ENCODE measurements at regions not wholly inside any gene's neighbourhood (a gene's known extent, or its start where the extent isn't known, plus 50 kb on each side); places are given as distances from the start of the nearest gene placed in this dataset.

DNA sequence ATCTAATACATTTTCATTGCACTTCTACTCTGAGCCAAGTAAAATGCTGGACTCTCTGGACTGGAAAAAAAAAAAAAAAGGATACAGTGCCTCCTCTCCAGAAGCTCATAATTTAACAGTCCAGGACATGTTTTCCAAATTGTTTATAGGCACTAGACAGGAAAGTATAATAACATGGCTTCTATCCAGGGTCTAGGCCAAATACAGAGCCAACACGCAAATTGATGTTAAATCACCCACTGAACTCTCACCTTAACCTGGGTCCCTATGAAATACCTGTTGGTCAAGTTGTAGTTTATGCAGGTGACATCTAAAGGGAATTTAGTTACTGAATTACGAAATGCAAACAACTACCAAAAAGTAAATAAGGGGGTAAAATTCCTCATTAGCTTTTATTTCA, 428.7 kb upstream of the LUZP2 start:
- Mint-ChIP-seq H3K4me3 (ENCODE audit: low read depth) (no peak overlapping the region), H3K27me3 (no peaks in the 10 kb centered on the region), H3K36me3 (ENCODE audit: insufficient read depth) (no peaks in the 10 kb centered on the region), H3K27ac (no peak overlapping the region), H3K4me1 (ENCODE audit: low read depth) (peaks cover 11% of the 10 kb centered on the region), H3K9me3 (ENCODE audit: low read depth) (peaks cover 7% of the 10 kb centered on the region)
- DNase-seq (ENCODE audit: low spot score, unreplicated experiment), result no peak
- TF ChIP-seq, protein P1, sequence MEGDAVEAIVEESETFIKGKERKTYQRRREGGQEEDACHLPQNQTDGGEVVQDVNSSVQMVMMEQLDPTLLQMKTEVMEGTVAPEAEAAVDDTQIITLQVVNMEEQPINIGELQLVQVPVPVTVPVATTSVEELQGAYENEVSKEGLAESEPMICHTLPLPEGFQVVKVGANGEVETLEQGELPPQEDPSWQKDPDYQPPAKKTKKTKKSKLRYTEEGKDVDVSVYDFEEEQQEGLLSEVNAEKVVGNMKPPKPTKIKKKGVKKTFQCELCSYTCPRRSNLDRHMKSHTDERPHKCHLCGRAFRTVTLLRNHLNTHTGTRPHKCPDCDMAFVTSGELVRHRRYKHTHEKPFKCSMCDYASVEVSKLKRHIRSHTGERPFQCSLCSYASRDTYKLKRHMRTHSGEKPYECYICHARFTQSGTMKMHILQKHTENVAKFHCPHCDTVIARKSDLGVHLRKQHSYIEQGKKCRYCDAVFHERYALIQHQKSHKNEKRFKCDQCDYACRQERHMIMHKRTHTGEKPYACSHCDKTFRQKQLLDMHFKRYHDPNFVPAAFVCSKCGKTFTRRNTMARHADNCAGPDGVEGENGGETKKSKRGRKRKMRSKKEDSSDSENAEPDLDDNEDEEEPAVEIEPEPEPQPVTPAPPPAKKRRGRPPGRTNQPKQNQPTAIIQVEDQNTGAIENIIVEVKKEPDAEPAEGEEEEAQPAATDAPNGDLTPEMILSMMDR (IDR thresholded peaks at IDR 0.05; ENCODE audit: unreplicated experiment), result no peak

DNA sequence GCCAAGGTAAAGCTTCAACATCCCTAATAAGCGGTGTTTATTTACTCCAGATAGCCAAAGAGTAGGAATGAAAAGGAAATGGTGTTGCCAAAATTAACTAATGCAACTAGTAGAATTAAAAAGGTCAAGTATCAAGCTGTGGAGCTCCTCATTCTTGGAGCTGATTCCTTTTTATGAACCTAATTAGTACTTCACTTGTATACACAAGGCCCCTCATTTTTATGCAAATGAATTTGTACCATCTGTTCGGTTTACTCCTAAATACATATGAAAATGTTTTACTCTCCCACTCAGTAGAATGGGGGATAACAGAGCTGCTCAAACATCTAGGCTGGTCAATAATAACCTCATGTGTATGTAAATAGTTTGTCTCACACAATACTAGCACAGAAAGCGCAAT, 426.4 kb upstream of the LUZP2 start:
- H3K27ac Mint-ChIP-seq, result no peak overlapping the region
- no peaks in the 10 kb centered on the region for H3K36me3 Mint-ChIP-seq (ENCODE audit: insufficient read depth)
- peaks cover 7% of the 10 kb centered on the region for H3K4me1 Mint-ChIP-seq (ENCODE audit: low read depth)
- DNase-seq (ENCODE audit: low spot score, unreplicated experiment), result no peak
- H3K27me3 Mint-ChIP-seq, result no peaks in the 10 kb centered on the region
- no peak overlapping the region for H3K4me3 Mint-ChIP-seq (ENCODE audit: low read depth)
- TF ChIP-seq, protein P1 (IDR thresholded peaks at IDR 0.05; ENCODE audit: unreplicated experiment), result no peak
- H3K9me3 Mint-ChIP-seq (ENCODE audit: low read depth), result peaks cover 7% of the 10 kb centered on the region

DNA sequence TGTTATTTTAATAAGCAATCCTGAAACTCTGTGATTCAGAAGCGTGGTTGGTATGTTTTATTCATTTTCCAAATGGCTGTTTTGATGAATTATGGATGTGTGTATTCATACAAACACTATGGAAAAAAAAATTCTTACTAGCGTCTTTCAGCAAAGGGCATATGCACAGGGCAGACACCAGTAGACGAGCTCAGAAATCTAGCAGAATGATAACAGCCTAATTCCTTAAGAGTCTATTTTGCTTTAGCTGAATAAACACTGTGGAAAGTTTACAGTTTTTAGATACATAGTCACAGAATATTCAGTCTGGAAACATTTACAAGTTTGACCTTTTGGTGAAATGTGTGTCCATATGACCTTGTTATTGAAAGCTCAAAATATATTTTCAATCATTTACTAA, 418.8 kb upstream of the LUZP2 start:
- Mint-ChIP-seq H3K9me3 (ENCODE audit: low read depth) (no peaks in the 10 kb centered on the region), H3K27me3 (no peaks in the 10 kb centered on the region), H3K4me1 (ENCODE audit: low read depth) (peaks cover 13% of the 10 kb centered on the region), H3K4me3 (ENCODE audit: low read depth) (no peak overlapping the region), H3K27ac (no peak overlapping the region), H3K36me3 (ENCODE audit: insufficient read depth) (no peaks in the 10 kb centered on the region)
- DNase-seq (ENCODE audit: low spot score, unreplicated experiment), result no peak
- TF ChIP-seq, protein P1 (IDR thresholded peaks at IDR 0.05; ENCODE audit: unreplicated experiment), result no peak

DNA sequence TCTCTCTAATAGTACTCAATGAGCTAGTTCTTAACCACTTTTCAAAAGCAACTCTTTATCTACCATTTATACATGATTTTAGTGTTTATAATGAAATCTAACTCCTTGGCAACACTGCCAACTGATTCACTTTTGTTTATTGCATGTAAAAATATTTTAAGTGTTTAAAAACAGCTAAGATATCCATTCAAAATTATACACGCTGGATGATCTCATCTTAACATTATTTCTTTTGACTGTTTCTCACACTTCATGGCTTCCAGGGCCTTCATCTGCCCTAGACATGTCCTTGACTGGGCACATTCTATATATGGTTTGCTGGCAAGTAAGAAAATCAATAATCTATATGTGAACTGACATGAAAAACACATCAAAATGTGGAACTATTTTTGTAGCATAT, 414.6 kb upstream of the LUZP2 start:
- Mint-ChIP-seq H3K4me1 (ENCODE audit: low read depth) (peaks cover 13% of the 10 kb centered on the region), H3K27ac (no peak overlapping the region), H3K9me3 (ENCODE audit: low read depth) (no peaks in the 10 kb centered on the region), H3K4me3 (ENCODE audit: low read depth) (no peak overlapping the region), H3K36me3 (ENCODE audit: insufficient read depth) (no peaks in the 10 kb centered on the region), H3K27me3 (no peaks in the 10 kb centered on the region)
- DNase-seq (ENCODE audit: low spot score, unreplicated experiment), result no peak
- TF ChIP-seq, protein P1 (IDR thresholded peaks at IDR 0.05; ENCODE audit: unreplicated experiment), result no peak

DNA sequence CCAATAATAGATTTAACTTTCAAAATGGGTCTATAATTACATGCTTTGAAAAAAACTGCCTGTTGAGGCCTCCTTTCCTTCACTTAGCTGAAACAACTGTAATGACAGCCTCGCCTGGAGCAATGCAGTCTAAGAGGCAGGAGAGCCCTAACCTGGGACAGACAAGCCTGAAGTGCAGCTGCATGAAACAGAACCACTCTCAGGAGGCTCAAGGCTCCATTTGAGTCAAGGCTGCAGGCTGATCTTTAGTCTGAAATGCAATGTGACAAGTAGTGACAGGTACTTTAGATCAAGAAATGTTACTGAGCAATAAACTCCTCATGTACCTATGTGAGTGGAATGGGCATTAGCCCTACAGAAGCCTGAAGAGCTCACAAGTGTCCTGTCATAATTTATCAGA, 414.0 kb upstream of the LUZP2 start:
- Mint-ChIP-seq H3K9me3 (ENCODE audit: low read depth) (no peaks in the 10 kb centered on the region), H3K27ac (no peak overlapping the region), H3K36me3 (ENCODE audit: insufficient read depth) (no peaks in the 10 kb centered on the region), H3K4me1 (ENCODE audit: low read depth) (peaks cover 12% of the 10 kb centered on the region), H3K4me3 (ENCODE audit: low read depth) (no peak overlapping the region), H3K27me3 (no peaks in the 10 kb centered on the region)
- TF ChIP-seq, protein P1 (IDR thresholded peaks at IDR 0.05; ENCODE audit: unreplicated experiment), result no peak
- no peak for DNase-seq (ENCODE audit: low spot score, unreplicated experiment)

Measured in progenitor cell of endocrine pancreas (in vitro differentiated cells).